ENCODE measurements at regions not wholly inside any gene's neighbourhood (a gene's known extent, or its start where the extent isn't known, plus 50 kb on each side); places are given as distances from the start of the nearest gene placed in this dataset.

GRCh38 chr2:120451334-120451733 is 105.4 kb downstream of the INHBB start (continued):
- no peak for TF ChIP-seq ZHX2 (IDR thresholded peaks at IDR 0.05; ENCODE audit: low read depth)
- TF ChIP-seq ZHX2 (CRISPR knock-in tag; IDR thresholded peaks at IDR 0.05; ENCODE audit: borderline replicate concordance) = no peak
- TF ChIP-seq POLR2G (IDR thresholded peaks at IDR 0.05; ENCODE audit: low read depth, low read length) = no peak
- TF ChIP-seq CCDC6 (CRISPR knock-in tag; IDR thresholded peaks at IDR 0.05) = no peak
- TF ChIP-seq ZNF468 (CRISPR knock-in tag; IDR thresholded peaks at IDR 0.05) = no peak
- no peak for TF ChIP-seq CBFB (CRISPR knock-in tag; IDR thresholded peaks at IDR 0.05)
- TF ChIP-seq ZNF781 (CRISPR knock-in tag; IDR thresholded peaks at IDR 0.05; ENCODE audit: borderline replicate concordance, not compliant biosample characterization) = no peak
- no peak for TF ChIP-seq THAP11 (CRISPR knock-in tag; IDR thresholded peaks at IDR 0.05)

DNA sequence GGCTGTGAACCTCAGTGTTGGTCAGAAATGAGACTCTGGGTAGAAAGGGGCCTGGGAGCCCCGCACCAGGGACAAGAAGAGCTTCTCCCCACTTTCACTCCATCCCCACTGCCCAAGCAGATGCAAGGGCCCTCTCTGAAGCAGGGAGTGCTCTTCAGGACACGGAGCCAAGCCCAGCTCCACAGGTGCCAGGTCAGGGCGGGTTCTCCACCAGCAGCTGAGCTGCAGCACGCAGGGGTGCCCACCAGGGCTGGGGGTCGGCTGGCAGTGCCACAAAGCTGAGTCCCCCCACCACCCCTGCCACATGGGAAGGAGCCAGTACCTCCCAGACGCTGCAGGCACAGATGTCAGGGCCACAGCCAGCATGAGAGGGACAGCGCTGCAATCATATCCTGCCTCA is 106.2 kb downstream of the INHBB start:
- no peak overlapping the region for H2AFZ ChIP-seq (ENCODE audit: low read length)
- ATAC-seq = no peak
- no peaks in the 10 kb centered on the region for H4K20me1 ChIP-seq (ENCODE audit: insufficient read depth, low read length)
- H3K27ac ChIP-seq (ENCODE audit: extremely low read length, insufficient read depth, low read length) = no peak overlapping the region
- peaks cover 13 to 53% of the 10 kb centered on the region in 2 experiments; a peak in 4 of 5 replicates for H3K27me3 ChIP-seq (ENCODE audit: control insufficient read depth in 1 of 2, insufficient read depth in 2 of 2, low read length in 2 of 2)
- H3K9ac ChIP-seq (ENCODE audit: insufficient read depth, low read depth, low read length) = no peak overlapping the region
- H3K4me1 ChIP-seq (ENCODE audit: insufficient read depth, low read length) = peaks cover 32% of the 10 kb centered on the region
- H3K79me2 ChIP-seq (ENCODE audit: insufficient read depth, low read length) = no peaks in the 10 kb centered on the region
- in situ Hi-C loops (cut with HindIII; ENCODE audit: extremely low pct_ligation_motif_present, low pct_unique_long_range_greater_than_20kb) = no loop called here
- CTCF ChIA-PET (ENCODE audit: low intra/inter-chr PET ratio, low total read pairs) = no interaction called here
- TF ChIP-seq ZNF768 (CRISPR knock-in tag; IDR thresholded peaks at IDR 0.05) (peak; percentile 27; the same call in 1 of the 2 replicates), RBM39 (IDR thresholded peaks at IDR 0.05; ENCODE audit: low read depth, low read length, poor library complexity, severe bottlenecking) (no peak)
- H3K36me3 ChIP-seq (replicated peaks in 1 of 2; ENCODE audit: control insufficient read depth in 1 of 2, insufficient read depth in 2 of 2, low read length in 2 of 2) = no peaks in the 10 kb centered on the region
- no TSS peak for BruUV-seq (replicated peaks)
- POLR2A ChIA-PET = interaction anchor here (3.9 kb wide), 1 partner anchor 14 kb away, joined by 31 read pairs; no protein-coding TSS in a partner anchor
- H3K4me3 ChIP-seq (replicated peaks in 1 of 3; ENCODE audit: insufficient read depth in 1 of 3, low read depth in 2 of 3, low read length in 3 of 3) = no peak overlapping the region
- DNase-seq (ENCODE audit: low spot score) = no peak
- no peaks in the 10 kb centered on the region for H3K9me3 ChIP-seq (ENCODE audit: low read length)
- FAIRE-seq = no peak
- intact Hi-C loops (cut with micrococcal nuclease; ENCODE audit: unreplicated experiment) = no loop called here
- 60% methylated on average over 1 of the region's 7 CpGs for WGBS (ENCODE audit: low lambda C conversion rate)
- H3K4me2 ChIP-seq (ENCODE audit: low read depth, low read length) = no peak overlapping the region
